Mucosa of descending colon (tissue), 3 donors: ENCODE measurements at regions not wholly inside any gene's neighbourhood (a gene's known extent, or its start where the extent isn't known, plus 50 kb on each side); places are given as distances from the start of the nearest gene placed in this dataset.

Source experiments
- ATAC-seq: fragments of 200-7000 bp; cut with Tn5 transposase; one replicate; pipeline ENCODE4 v1.9.1; 2020; ENCODE audit warnings: mild to moderate bottlenecking, moderate library complexity
- DNase-seq, 3 donors: peaks; one replicate each; pipeline ENCODE4 v3.0.0-alpha.2; 2020
- H3K36me3 ChIP-seq: fragments of 200-600 bp; one replicate; pipeline ENCODE4 v1.8.0; 2021; ENCODE audit warnings: low read depth, mild to moderate bottlenecking
- H3K4me1 ChIP-seq: fragments of 200-600 bp; one replicate; pipeline ENCODE4 v1.8.0; 2021; ENCODE audit warnings: low read depth, mild to moderate bottlenecking
- H3K4me3 ChIP-seq: fragments of 200-600 bp; one replicate; pipeline ENCODE4 v1.8.0; 2021; ENCODE audit warnings: mild to moderate bottlenecking
- H3K9me3 ChIP-seq: fragments of 200-600 bp; one replicate; pipeline ENCODE4 v1.8.0; 2021; ENCODE audit warnings: mild to moderate bottlenecking
- intact Hi-C, 2 donors: fragments of 100-400 bp; cut with DNase I in 1 of 2; cut with micrococcal nuclease in 1 of 2; formaldehyde crosslinking; loops; one replicate each; pipeline versions ENCODE4 v1.11.0 to v1.11.1; 2022; cut with DNase I, micrococcal nuclease
- TF ChIP-seq, protein P1 (sequence below): fragments of 200-600 bp; IDR thresholded peaks from one replicate; pipeline ENCODE4 v1.8.0; 2022; ENCODE audit warnings: antibody characterized with exemption, mild to moderate bottlenecking
- donor health status: DM: no; HTN: no; CAD: no; lungs with moderate emphysema.
- donor health status: DM: no; HTN: no; CAD: no.
- donor health status: DM: no; HTN: yes; CAD: no.

DNA sequence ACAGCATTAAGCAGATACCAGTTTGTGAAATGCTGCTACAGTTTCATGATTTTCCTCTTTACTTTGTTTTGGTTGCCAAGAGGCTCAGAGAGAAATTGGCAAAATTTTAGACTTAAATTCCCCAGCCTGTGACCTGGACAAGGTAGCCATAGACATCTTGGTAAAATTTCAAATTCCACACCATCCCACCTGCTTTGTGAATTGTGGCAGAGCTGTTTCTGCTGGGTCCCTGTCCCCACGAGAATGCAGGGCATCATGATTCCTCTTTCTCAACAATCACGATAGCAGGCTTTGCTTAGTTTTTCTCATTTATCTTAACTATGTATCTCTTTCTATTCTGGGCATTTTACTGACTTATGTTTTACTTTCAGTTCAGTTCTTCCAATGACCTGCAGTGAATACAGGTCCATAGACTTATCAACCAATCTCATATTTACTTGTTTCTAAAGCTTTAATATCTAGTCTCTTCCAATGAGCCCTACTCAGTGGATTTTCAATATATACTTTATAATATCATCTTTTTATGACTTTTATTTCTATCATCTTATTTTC, 351.6 kb downstream of the SOCS6 start:
- H3K36me3 ChIP-seq = no peaks in the 10 kb centered on the region
- no peak for ATAC-seq
- H3K9me3 ChIP-seq = no peaks in the 10 kb centered on the region
- no peaks in the 10 kb centered on the region for H3K4me1 ChIP-seq
- no peak overlapping the region for H3K4me3 ChIP-seq
- intact Hi-C loops = no loop called here
- no peak for DNase-seq
- TF ChIP-seq, protein P1, sequence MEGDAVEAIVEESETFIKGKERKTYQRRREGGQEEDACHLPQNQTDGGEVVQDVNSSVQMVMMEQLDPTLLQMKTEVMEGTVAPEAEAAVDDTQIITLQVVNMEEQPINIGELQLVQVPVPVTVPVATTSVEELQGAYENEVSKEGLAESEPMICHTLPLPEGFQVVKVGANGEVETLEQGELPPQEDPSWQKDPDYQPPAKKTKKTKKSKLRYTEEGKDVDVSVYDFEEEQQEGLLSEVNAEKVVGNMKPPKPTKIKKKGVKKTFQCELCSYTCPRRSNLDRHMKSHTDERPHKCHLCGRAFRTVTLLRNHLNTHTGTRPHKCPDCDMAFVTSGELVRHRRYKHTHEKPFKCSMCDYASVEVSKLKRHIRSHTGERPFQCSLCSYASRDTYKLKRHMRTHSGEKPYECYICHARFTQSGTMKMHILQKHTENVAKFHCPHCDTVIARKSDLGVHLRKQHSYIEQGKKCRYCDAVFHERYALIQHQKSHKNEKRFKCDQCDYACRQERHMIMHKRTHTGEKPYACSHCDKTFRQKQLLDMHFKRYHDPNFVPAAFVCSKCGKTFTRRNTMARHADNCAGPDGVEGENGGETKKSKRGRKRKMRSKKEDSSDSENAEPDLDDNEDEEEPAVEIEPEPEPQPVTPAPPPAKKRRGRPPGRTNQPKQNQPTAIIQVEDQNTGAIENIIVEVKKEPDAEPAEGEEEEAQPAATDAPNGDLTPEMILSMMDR = no peak

DNA sequence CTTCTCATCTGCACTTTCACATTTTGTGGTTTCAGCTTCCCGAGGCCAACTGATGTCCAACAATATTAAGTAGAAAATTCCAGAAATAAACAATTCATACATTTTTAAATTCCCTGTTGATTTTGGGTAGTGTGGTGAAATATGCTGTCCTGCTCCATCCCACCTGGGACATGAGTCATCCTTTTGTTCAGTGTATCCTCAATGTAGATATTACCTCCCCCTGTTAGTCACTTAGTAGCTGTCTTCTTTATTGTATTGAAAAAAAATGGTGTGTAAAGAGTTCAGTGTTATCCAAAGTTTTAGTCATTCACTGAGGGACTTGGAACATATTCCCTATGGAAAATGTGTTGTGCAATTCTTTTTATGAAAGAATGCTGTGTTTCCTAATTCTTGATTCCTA, 348.1 kb downstream of the SOCS6 start:
- ATAC-seq = no peak

DNA sequence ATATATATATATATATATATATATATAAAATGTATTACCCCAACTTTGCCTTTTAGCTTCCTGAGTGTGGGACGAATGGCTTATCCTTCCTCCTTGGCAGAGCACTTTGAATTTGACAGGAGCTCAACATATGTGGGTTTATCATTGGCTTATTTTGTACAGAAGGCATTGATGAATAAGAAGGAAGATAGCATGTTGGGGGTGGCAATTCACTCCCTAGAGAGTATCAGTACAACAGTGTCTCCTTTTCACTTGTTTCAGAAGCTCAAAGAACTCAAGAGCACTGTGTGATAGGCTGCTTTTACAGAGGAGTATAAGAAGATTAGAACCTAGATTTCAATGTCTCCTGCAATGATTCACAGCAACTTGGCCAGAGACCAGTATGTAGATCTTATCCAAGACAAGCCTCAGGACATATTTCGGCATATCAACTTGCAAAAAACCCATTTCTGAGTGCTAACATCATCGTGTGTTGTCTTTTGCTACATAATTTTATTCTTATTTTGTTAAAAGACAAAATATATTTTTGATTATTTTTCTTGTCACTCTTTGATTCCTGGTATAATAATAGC, 345.8 kb downstream of the SOCS6 start:
- Histone ChIP-seq H3K36me3 (no peaks in the 10 kb centered on the region), H3K4me1 (no peaks in the 10 kb centered on the region), H3K4me3 (no peak overlapping the region), H3K9me3 (no peaks in the 10 kb centered on the region)
- DNase-seq = no peak
- intact Hi-C loops = no loop called here
- no peak for ATAC-seq
- TF ChIP-seq, protein P1 = no peak

More for the DNA sequence above, 348.1 kb downstream of the SOCS6 start:
- no peak for DNase-seq
- Histone ChIP-seq H3K36me3 (no peaks in the 10 kb centered on the region), H3K4me1 (no peaks in the 10 kb centered on the region), H3K4me3 (no peak overlapping the region), H3K9me3 (no peaks in the 10 kb centered on the region)
- intact Hi-C loops = no loop called here
- TF ChIP-seq, protein P1 = no peak

DNA sequence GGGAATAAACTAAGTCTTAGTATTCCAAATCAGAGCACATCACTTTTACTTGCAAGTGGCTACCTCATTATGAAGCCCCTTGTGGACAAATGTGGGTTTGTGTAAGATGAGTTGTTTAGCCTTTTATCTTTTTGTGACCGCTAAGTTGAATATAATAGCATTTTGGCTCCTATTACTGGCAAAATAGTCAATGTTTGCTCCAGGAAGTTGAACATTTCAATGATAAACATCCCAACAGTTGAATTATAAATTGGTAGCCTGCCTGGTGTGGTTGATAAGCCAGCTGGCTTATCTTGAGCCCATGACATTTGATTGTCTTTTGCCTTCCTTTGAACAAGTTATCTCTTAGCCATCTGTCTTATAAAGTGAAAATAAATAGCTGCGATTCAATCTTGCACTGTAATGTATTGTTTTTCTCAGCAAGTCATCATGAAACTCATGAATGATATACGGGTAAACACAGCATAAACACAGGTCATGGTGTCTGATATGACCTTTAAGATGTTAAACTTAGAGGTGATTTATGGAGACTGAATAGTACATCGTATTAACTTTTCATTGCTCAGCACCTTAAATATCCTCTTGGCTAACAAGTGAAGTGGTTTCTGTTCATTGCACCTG, 338.4 kb downstream of the SOCS6 start:
- Histone ChIP-seq H3K4me3 (no peak overlapping the region), H3K4me1 (no peaks in the 10 kb centered on the region), H3K9me3 (no peaks in the 10 kb centered on the region), H3K36me3 (no peaks in the 10 kb centered on the region)
- TF ChIP-seq, protein P1 = no peak
- ATAC-seq (no peak), DNase-seq (no peak)
- intact Hi-C loops = no loop called here

DNA sequence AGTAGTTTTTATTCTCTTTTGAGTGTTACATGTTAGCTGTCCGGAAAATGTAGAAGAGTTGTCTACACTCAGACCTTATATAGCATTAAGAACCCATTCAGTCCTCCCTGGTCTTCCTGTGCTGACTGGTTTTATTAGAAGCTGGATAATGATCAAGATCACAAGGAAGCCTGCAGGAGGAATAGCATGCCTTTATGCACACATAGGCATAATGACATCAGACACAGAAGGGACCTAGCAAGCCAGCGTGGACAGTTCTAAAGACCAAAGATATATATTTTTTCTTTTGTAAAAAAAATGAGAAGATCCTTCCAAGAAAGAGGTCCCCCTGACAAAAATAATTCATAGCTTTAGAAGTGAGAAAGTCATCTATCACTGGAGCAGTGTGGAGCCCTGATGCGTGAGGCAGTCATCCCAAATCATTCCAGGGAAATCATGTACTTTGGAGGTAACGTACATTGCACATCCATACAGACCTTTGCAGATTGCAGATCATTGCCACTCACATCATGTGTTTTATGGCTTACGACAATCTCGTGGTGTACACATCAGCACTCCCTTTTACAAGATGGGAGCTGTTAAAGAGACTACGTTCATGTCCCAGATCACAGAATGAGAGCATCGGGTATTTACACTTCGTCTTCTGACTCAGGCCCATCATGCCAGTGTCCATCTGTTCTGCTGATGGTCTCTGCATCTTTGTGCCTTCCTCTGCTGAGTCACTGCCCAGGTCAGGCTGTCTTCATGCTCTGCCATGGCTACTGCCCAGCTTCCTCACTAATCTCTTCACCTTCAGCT, 334.0 kb downstream of the SOCS6 start:
- ATAC-seq (no peak), DNase-seq (no peak)
- no peaks in the 10 kb centered on the region for H3K4me1 ChIP-seq
- TF ChIP-seq, protein P1 = no peak
- intact Hi-C loops = no loop called here
- no peak overlapping the region for H3K4me3 ChIP-seq
- no peaks in the 10 kb centered on the region for H3K9me3 ChIP-seq
- no peaks in the 10 kb centered on the region for H3K36me3 ChIP-seq
